ENCODE measurements at regions not wholly inside any gene's neighbourhood (a gene's known extent, or its start where the extent isn't known, plus 50 kb on each side); places are given as distances from the start of the nearest gene placed in this dataset.
"Not testable (repeated sequence)": the region's sequence is repeated elsewhere in the genome, so short reads cannot be mapped to it uniquely, and the experiment has no call there.

GRCh38 chr2:132273585-132273984 is 111.8 kb upstream of the ANKRD30BL start:
- DNase-seq = not testable (repeated sequence)

- DNase-seq = no peak
Measured at GRCh38 chr2:132274000-132274399, 112.2 kb upstream of the ANKRD30BL start.

GRCh38 chr2:132275396-132275795 is 113.6 kb upstream of the ANKRD30BL start:
- no peak for DNase-seq

- no peak for DNase-seq
Measured at GRCh38 chr2:132276571-132276981, 114.8 kb upstream of the ANKRD30BL start.

- DNase-seq = no peak
Measured at GRCh38 chr2:132278267-132278666, 116.5 kb upstream of the ANKRD30BL start.

GRCh38 chr2:132279344-132279743 is 117.6 kb upstream of the ANKRD30BL start:
- DNase-seq = no peak

GRCh38 chr2:132279930-132280615 is 118.3 kb upstream of the ANKRD30BL start:
- DNase-seq = no peak

- no peak for DNase-seq
Measured at GRCh38 chr2:132280912-132281311, 119.2 kb upstream of the ANKRD30BL start.

GRCh38 chr2:132282104-132282503 is 120.4 kb upstream of the ANKRD30BL start:
- DNase-seq = not testable (repeated sequence)

GRCh38 chr2:132282911-132283310 is 121.2 kb upstream of the ANKRD30BL start:
- no peak for DNase-seq

- not testable (repeated sequence) for DNase-seq
Measured at GRCh38 chr2:132286289-132286911, 124.6 kb upstream of the ANKRD30BL start.

- DNase-seq = not testable (repeated sequence)
Measured at GRCh38 chr2:132287910-132288309, 126.2 kb upstream of the ANKRD30BL start.

GRCh38 chr2:132289138-132289537 is 127.4 kb upstream of the ANKRD30BL start:
- DNase-seq = not testable (repeated sequence)

- not testable (repeated sequence) for DNase-seq
Measured at GRCh38 chr2:132289812-132290211, 126.8 kb upstream of the GPR39 start.

GRCh38 chr2:132300592-132301378 is 115.8 kb upstream of the GPR39 start:
- not testable (repeated sequence) for DNase-seq

GRCh38 chr2:132304661-132305380 is 111.8 kb upstream of the GPR39 start:
- DNase-seq = not testable (repeated sequence)

- not testable (repeated sequence) for DNase-seq
Measured at GRCh38 chr2:132307613-132308198, 108.9 kb upstream of the GPR39 start.

GRCh38 chr2:132309203-132309602 is 107.4 kb upstream of the GPR39 start:
- DNase-seq = not testable (repeated sequence)

GRCh38 chr2:132315546-132315945 is 101.1 kb upstream of the GPR39 start:
- DNase-seq = not testable (repeated sequence)

- not testable (repeated sequence) for DNase-seq
Measured at GRCh38 chr2:132317026-132317680, 99.5 kb upstream of the GPR39 start.

- DNase-seq = not testable (repeated sequence)
Measured at GRCh38 chr2:132318481-132318880, 98.1 kb upstream of the GPR39 start.

GRCh38 chr2:132324005-132324404 is 92.6 kb upstream of the GPR39 start:
- not testable (repeated sequence) for DNase-seq
